Suprapubic skin (tissue), 4 donors: ENCODE measurements at regions not wholly inside any gene's neighbourhood (a gene's known extent, or its start where the extent isn't known, plus 50 kb on each side); places are given as distances from the start of the nearest gene placed in this dataset.

Experiments
- DNase-seq, 2 donors: peaks; one replicate each; pipeline ENCODE4 v3.0.0-alpha.2; 2019; ENCODE audit warnings: low spot score in 2 of 2
- H3K27ac ChIP-seq: fragments of 200-600 bp; sonication (generic); one replicate; pipeline ENCODE4 v1.5.1; 2019
- H3K27me3 ChIP-seq: fragments of 200-600 bp; sonication (generic); one replicate; pipeline ENCODE4 v1.5.1; 2019
- H3K36me3 ChIP-seq: fragments of 200-600 bp; sonication (generic); one replicate; pipeline ENCODE4 v1.5.1; 2019
- H3K4me1 ChIP-seq: fragments of 200-600 bp; sonication (generic); one replicate; pipeline ENCODE4 v1.5.1; 2019
- H3K4me3 ChIP-seq: fragments of 200-600 bp; sonication (generic); one replicate; pipeline ENCODE4 v1.5.1; 2019; ENCODE audit warnings: mild to moderate bottlenecking
- H3K9me3 ChIP-seq: fragments of 200-600 bp; sonication (generic); one replicate; pipeline ENCODE4 v1.5.1; 2019
- EP300 ChIP-seq: sonication (generic); formaldehyde crosslinking; IDR thresholded peaks from one replicate; pipeline ENCODE4 v1.6.1; 2017; ENCODE audit warnings: antibody characterized with exemption
- POLR2A ChIP-seq, 2 donors: fragments of 450-650 bp; IDR thresholded peaks; one replicate each; pipeline ENCODE4 v1.6.1; 2017; ENCODE audit warnings: antibody characterized with exemption in 2 of 2, mild to moderate bottlenecking in 2 of 2, moderate library complexity in 2 of 2
- POLR2AphosphoS5 ChIP-seq, 3 donors: sonication (generic); formaldehyde crosslinking; IDR thresholded peaks; one replicate each; pipeline ENCODE4 v1.6.1; 2017; ENCODE audit warnings: antibody characterized with exemption in 3 of 3
- WGBS: methylation state at CpG from one replicate; pipeline ENCODE4 v1.1.5; 2018; 5-methylcytosine and 5-hydroxymethylcytosine counted together
- TF ChIP-seq, protein P1 (sequence below), 2 donors: fragments of 200-600 bp in 1 of 2; fragments of 450-650 bp in 1 of 2; sonication (generic) in 1 of 2; IDR thresholded peaks; one replicate each; pipeline ENCODE4 v1.5.1; 2016 to 2019; ENCODE audit warnings: antibody characterized with exemption in 2 of 2, mild to moderate bottlenecking in 1 of 2, moderate library complexity in 1 of 2

DNA sequence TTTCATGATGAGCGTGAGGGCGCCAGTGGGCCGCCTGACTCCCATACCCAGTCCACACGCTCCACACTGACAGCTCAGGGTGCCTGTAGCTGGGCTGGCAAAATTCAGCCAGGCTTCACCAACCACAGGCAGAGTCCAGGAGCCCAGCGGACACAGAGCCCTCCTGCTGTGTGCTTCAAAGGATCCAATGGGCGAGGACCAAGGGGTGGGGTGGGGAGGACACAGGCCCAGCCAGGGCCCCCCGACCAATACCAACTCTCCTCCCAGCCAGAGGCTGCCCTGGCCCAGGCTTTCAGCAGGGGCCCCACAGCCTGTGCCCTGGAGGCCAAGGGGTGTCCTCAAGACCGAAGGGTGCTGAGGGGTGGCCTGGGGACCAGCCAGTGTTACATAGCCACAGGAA is 336.1 kb downstream of the CTTN start:
- H3K27me3 ChIP-seq, result peaks cover 3% of the 10 kb centered on the region
- 95% methylated on average over 7 of the region's 8 CpGs for WGBS
- H3K9me3 ChIP-seq, result no peaks in the 10 kb centered on the region
- no peak for DNase-seq
- H3K4me3 ChIP-seq, result no peak overlapping the region
- H3K36me3 ChIP-seq, result no peaks in the 10 kb centered on the region
- H3K4me1 ChIP-seq, result no peaks in the 10 kb centered on the region
- TF ChIP-seq EP300, result no peak
- TF ChIP-seq POLR2AphosphoS5 (IDR thresholded peaks at IDR 0.05), result no peak
- no peak for TF ChIP-seq POLR2A (IDR thresholded peaks at IDR 0.05)
- TF ChIP-seq, protein P1, sequence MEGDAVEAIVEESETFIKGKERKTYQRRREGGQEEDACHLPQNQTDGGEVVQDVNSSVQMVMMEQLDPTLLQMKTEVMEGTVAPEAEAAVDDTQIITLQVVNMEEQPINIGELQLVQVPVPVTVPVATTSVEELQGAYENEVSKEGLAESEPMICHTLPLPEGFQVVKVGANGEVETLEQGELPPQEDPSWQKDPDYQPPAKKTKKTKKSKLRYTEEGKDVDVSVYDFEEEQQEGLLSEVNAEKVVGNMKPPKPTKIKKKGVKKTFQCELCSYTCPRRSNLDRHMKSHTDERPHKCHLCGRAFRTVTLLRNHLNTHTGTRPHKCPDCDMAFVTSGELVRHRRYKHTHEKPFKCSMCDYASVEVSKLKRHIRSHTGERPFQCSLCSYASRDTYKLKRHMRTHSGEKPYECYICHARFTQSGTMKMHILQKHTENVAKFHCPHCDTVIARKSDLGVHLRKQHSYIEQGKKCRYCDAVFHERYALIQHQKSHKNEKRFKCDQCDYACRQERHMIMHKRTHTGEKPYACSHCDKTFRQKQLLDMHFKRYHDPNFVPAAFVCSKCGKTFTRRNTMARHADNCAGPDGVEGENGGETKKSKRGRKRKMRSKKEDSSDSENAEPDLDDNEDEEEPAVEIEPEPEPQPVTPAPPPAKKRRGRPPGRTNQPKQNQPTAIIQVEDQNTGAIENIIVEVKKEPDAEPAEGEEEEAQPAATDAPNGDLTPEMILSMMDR (IDR thresholded peaks at IDR 0.05), result no peak
- H3K27ac ChIP-seq, result no peak overlapping the region

DNA sequence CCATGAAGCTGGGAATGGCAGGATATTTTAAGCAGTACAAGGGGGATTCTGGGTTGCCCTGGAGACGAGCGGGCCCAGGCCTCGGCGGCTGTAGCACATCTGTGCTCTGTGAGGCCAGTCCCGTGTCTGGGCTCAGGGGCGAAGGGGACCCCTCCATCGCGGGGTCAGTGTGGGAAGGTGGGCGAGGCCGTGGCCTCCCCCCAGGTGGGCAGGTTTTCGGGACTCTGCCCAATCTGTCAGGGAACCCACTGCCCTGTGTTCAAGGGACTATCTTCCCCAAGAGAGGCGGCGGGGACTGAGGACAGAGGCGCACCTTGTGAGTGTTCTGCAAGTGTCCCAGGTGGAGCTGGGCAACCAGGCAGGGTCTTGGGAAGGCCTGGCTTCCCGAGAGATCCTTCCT is 336.6 kb downstream of the CTTN start:
- Histone ChIP-seq H3K27me3 (peaks cover 5% of the 10 kb centered on the region), H3K4me3 (no peak overlapping the region), H3K9me3 (no peaks in the 10 kb centered on the region), H3K36me3 (no peaks in the 10 kb centered on the region), H3K27ac (no peak overlapping the region), H3K4me1 (no peaks in the 10 kb centered on the region)
- DNase-seq, result no peak
- 83% methylated on average over 14 of the region's 15 CpGs for WGBS
- no peak for TF ChIP-seq POLR2AphosphoS5 (IDR thresholded peaks at IDR 0.05)
- TF ChIP-seq, protein P1 (IDR thresholded peaks at IDR 0.05), result no peak
- no peak for TF ChIP-seq POLR2A (IDR thresholded peaks at IDR 0.05)
- TF ChIP-seq EP300, result no peak

DNA sequence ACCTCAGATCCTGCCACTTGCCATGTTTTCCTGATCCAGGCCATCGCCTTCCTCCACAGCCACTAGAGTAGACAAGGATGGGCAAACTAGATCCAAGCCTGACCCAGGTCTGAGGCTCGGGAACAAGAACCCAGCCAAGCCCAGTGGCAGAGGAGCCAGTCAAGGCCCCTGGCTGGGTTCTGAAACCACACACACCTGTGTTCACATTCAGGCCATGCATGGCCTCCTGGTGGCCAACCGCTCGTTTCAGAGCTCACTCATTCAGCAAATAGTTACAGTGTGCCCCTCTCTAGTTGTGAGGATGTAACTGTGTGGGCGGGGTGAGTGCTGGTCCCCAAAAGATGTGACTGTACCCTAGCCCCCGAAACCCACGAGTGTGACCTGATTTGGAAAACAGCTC is 337.6 kb downstream of the CTTN start:
- no peak for DNase-seq
- Histone ChIP-seq H3K36me3 (no peaks in the 10 kb centered on the region), H3K27me3 (peaks cover 6% of the 10 kb centered on the region), H3K9me3 (no peaks in the 10 kb centered on the region), H3K4me1 (no peaks in the 10 kb centered on the region), H3K4me3 (no peak overlapping the region), H3K27ac (no peak overlapping the region)
- 91% methylated on average over 7 of the region's 7 CpGs for WGBS
- TF ChIP-seq POLR2A (IDR thresholded peaks at IDR 0.05) (no peak), EP300 (no peak), POLR2AphosphoS5 (IDR thresholded peaks at IDR 0.05) (no peak)
- TF ChIP-seq, protein P1 (IDR thresholded peaks at IDR 0.05), result no peak

DNA sequence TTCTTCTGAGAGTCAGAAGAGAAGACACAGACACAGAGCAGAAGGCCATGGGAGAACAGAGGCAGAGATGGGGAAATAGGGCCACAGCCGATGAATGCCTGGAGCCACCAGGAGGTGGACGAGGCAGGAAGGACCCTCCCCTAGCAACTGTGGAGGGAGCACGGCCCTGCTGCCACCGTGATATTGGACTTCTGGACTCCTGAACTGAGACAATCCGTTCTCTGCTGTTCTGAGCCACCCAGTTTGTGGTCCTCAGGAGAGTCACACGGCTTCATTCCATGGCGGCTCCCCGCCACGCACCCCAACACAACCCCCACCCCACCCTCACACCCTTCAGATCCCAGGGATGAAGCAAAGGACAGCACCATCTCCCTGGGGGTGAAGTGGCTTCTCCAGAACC is 338.1 kb downstream of the CTTN start:
- WGBS, result 85% methylated on average over 7 of the region's 9 CpGs
- no peaks in the 10 kb centered on the region for H3K9me3 ChIP-seq
- DNase-seq, result no peak

DNA sequence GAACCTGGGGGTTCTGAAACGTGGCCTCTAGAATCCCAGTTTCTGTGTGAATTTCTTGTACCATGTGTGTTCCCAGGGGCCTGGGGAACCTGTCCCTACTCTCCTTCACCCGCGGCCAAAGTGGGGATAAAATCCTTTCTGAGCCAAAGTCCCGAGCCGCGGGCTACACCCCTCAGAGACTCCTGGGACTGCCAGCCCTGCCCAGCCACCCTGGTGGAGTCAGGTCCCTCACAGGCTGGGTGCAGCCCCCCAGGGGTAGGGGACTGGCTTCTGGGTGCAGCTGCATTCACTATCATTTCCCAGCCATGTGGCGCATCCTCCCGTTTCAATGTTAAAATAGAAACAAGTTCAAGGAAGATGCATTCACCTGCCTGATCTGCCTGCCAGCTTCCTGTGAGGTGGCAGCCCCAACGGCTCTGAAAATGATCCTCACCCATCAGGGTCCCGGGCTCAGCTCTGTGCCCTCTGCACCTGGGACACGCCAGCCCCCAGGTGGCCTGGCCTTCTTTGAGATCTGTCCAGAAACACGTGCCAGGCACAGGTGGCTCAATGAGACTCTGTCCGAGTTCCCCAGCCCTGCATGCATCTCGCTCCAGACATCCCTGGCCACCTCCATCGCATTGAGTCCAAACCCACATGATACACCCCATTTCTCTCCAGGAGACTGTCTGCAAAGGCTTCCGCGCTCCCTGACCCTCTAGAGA is 338.8 kb downstream of the CTTN start:
- DNase-seq, result no peak
- Histone ChIP-seq H3K36me3 (no peaks in the 10 kb centered on the region), H3K4me1 (no peaks in the 10 kb centered on the region), H3K9me3 (no peaks in the 10 kb centered on the region), H3K27me3 (peaks cover 12% of the 10 kb centered on the region), H3K4me3 (no peak overlapping the region), H3K27ac (no peak overlapping the region)
- TF ChIP-seq POLR2AphosphoS5 (IDR thresholded peaks at IDR 0.05) (no peak), POLR2A (IDR thresholded peaks at IDR 0.05) (no peak), EP300 (no peak)
- TF ChIP-seq, protein P1 (IDR thresholded peaks at IDR 0.05), result no peak
- WGBS, result 86% methylated on average over 9 of the region's 17 CpGs

More for the DNA sequence above, 338.1 kb downstream of the CTTN start:
- no peak overlapping the region for H3K27ac ChIP-seq
- TF ChIP-seq POLR2A (IDR thresholded peaks at IDR 0.05) (no peak), POLR2AphosphoS5 (IDR thresholded peaks at IDR 0.05) (no peak), EP300 (no peak)
- TF ChIP-seq, protein P1 (IDR thresholded peaks at IDR 0.05), result no peak
- H3K4me1 ChIP-seq, result no peaks in the 10 kb centered on the region
- H3K4me3 ChIP-seq, result no peak overlapping the region
- peaks cover 8% of the 10 kb centered on the region for H3K27me3 ChIP-seq
- H3K36me3 ChIP-seq, result no peaks in the 10 kb centered on the region
